Fibroblast of peridontal ligament (primary cell): ENCODE measurements at regions not wholly inside any gene's neighbourhood (a gene's known extent, or its start where the extent isn't known, plus 50 kb on each side); places are given as distances from the start of the nearest gene placed in this dataset.

Source experiments
- DNase-seq: peaks from one replicate; pipeline ENCODE4 v3.0.0-alpha.2; 2010; ENCODE audit errors: extremely low read depth

GRCh38 chr18:22253676-22254075, 84.3 kb downstream of the GATA6 start:
- no peak for DNase-seq

DNA sequence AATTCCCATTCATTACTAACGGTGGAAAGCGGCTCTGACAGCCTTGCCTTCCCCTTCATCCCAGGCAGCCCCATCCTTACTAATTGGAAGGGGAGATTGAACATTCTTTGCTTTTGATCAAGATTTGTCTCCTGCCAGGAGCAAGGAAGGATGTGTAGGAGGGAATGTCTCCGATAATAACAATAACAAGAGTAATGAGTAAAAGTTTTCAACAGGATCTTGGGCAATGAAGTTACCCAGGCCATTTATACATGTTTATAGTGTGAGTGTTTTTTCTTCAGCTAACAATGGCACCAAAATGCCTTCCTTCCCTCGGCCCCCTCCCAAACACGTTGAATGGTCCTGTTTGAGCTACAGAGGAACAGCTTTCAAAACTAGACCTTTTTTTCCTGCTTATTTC, 83.8 kb downstream of the GATA6 start:
- DNase-seq = no peak
